Progenitor cell of endocrine pancreas (in vitro differentiated cells): ENCODE measurements at regions not wholly inside any gene's neighbourhood (a gene's known extent, or its start where the extent isn't known, plus 50 kb on each side); places are given as distances from the start of the nearest gene placed in this dataset.

Experiments used
- DNase-seq: peaks from one replicate; pipeline ENCODE4 v3.0.0; 2021; ENCODE audit warnings: low spot score; ENCODE audit not compliant: unreplicated experiment
- H3K27ac Mint-ChIP-seq: 2 replicates; pipeline ENCODE4 v1.8.0; 2021; ENCODE audit warnings: mild to moderate bottlenecking, moderate library complexity, mixed read lengths
- H3K27me3 Mint-ChIP-seq: 2 replicates; pipeline ENCODE4 v1.8.0; 2021; ENCODE audit warnings: mixed read lengths
- H3K36me3 Mint-ChIP-seq: 2 replicates; pipeline ENCODE4 v1.8.0; 2022; ENCODE audit warnings: mixed read lengths; ENCODE audit not compliant: insufficient read depth
- H3K4me1 Mint-ChIP-seq: 2 replicates; pipeline ENCODE4 v1.8.0; 2021; ENCODE audit warnings: low read depth, mixed read lengths
- H3K4me3 Mint-ChIP-seq: 2 replicates; pipeline ENCODE4 v1.8.0; 2021; ENCODE audit warnings: low read depth, mild to moderate bottlenecking, moderate library complexity, mixed read lengths
- H3K9me3 Mint-ChIP-seq: 2 replicates; pipeline ENCODE4 v1.8.0; 2021; ENCODE audit warnings: low read depth, mixed read lengths
- CTCF ChIP-seq: fragments of 200-600 bp; sonication (generic); IDR thresholded peaks from one replicate; pipeline ENCODE4 v1.5.0; 2021; ENCODE audit warnings: antibody characterized with exemption, mild to moderate bottlenecking; ENCODE audit not compliant: unreplicated experiment

DNA sequence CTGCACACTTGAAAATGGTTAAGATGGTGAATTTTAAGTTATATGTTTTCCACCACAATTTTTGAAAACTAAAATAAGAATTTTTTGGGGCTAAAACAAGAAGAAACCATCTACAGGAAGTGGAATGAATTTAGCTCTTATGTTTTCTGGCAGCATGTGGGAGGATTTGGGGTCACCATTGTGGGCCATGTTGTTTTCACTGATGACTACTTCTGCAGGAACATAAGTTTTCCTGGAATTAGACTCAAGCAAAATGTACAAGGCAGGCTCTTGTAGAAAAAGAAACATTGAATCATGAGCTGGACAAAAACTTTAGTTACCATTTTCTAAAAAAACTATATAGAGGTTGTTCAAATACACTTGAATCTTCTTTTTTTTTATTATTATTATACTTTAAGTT lies 125.3 kb upstream of the C1QTNF9B start:
- no peak overlapping the region for H3K27ac Mint-ChIP-seq
- no peaks in the 10 kb centered on the region for H3K27me3 Mint-ChIP-seq
- no peak for TF ChIP-seq CTCF
- peaks cover 4% of the 10 kb centered on the region for H3K4me1 Mint-ChIP-seq
- no peak overlapping the region for H3K4me3 Mint-ChIP-seq
- peaks cover 10% of the 10 kb centered on the region for H3K9me3 Mint-ChIP-seq
- H3K36me3 Mint-ChIP-seq = peaks cover 6% of the 10 kb centered on the region
- no peak for DNase-seq

DNA sequence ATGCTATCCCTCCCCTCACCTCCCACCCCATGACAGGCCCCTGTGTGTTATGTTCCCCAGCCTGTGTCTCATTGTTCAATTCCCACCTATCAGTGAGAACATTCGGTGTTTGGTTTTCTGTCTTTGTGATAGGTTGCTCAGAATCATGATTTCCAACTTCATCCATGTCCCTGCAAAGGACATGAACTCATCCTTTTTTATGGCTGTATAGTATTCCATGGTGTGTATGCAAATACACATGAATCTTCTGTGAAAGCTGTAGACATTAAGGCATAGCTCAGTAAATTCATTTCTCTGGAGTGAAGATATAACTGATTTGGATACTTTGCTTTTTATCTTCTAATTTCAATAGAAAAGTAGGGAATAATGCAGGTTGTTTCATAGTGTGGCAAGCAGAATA lies 125.8 kb upstream of the C1QTNF9B start:
- no peak overlapping the region for H3K27ac Mint-ChIP-seq
- H3K4me1 Mint-ChIP-seq = peaks cover 4% of the 10 kb centered on the region
- peaks cover 10% of the 10 kb centered on the region for H3K9me3 Mint-ChIP-seq
- TF ChIP-seq CTCF = no peak
- peaks cover 8% of the 10 kb centered on the region for H3K36me3 Mint-ChIP-seq
- H3K4me3 Mint-ChIP-seq = no peak overlapping the region
- no peaks in the 10 kb centered on the region for H3K27me3 Mint-ChIP-seq
- no peak for DNase-seq

DNA sequence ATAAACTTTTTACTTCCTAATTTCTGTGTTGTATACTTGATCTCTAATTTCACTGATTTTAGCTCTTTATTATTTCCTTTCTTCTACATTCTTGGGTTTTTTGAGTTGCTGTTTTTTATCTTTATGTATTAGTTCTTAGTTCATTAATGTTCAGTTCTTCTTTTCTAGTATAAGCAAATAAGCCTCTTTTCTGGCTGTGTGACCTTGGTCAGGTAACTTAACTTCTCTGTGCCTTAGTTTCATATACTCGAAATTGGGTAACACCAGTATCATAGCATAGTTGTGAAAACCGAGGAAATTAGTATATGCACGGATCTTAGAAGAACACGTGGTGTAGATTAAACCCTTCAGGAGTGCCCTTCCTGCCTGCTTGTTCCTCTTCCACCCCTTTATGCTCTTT lies 130.2 kb upstream of the C1QTNF9B start:
- Mint-ChIP-seq H3K27ac (no peak overlapping the region), H3K27me3 (no peaks in the 10 kb centered on the region), H3K4me1 (peaks cover 4% of the 10 kb centered on the region), H3K36me3 (peaks cover 9% of the 10 kb centered on the region), H3K9me3 (peaks cover 14% of the 10 kb centered on the region), H3K4me3 (no peak overlapping the region)
- TF ChIP-seq CTCF = no peak
- no peak for DNase-seq

- peaks cover 7% of the 10 kb centered on the region for H3K9me3 Mint-ChIP-seq
- H3K36me3 Mint-ChIP-seq = peaks cover 5% of the 10 kb centered on the region
- TF ChIP-seq CTCF = no peak
- no peaks in the 10 kb centered on the region for H3K27me3 Mint-ChIP-seq
- peaks cover 15% of the 10 kb centered on the region for H3K4me1 Mint-ChIP-seq
- no peak for DNase-seq
- no peak overlapping the region for H3K27ac Mint-ChIP-seq
- H3K4me3 Mint-ChIP-seq = no peak overlapping the region
These were observed 128.3 kb upstream of the SPATA13 start for GRCh38 chr13:24032252-24032651.

DNA sequence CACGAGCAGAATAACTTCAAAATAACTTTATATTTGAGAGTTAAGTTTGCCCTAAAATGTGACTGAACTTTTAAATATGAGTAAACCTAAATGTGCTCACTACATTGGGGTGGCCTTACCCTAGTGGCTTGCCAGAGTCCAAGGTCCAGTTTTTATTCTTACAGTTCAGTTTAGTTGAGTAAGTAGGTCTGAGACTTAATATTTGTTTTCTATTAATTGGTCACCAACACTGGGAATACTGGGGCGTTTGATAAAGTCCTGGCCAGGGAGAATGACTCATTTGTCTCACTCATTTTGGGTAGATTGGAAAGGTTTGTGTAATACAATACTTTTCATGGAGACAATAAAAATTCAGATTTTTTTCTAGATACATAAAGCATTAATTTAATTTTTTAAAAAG lies 127.8 kb upstream of the SPATA13 start:
- DNase-seq = no peak
- H3K27me3 Mint-ChIP-seq = no peaks in the 10 kb centered on the region
- no peak for TF ChIP-seq CTCF
- H3K9me3 Mint-ChIP-seq = peaks cover 4% of the 10 kb centered on the region
- no peak overlapping the region for H3K27ac Mint-ChIP-seq
- H3K4me1 Mint-ChIP-seq = peaks cover 15% of the 10 kb centered on the region
- H3K36me3 Mint-ChIP-seq = peaks cover 2% of the 10 kb centered on the region
- no peak overlapping the region for H3K4me3 Mint-ChIP-seq
